ENCODE measurements at regions not wholly inside any gene's neighbourhood (a gene's known extent, or its start where the extent isn't known, plus 50 kb on each side); places are given as distances from the start of the nearest gene placed in this dataset.

DNA sequence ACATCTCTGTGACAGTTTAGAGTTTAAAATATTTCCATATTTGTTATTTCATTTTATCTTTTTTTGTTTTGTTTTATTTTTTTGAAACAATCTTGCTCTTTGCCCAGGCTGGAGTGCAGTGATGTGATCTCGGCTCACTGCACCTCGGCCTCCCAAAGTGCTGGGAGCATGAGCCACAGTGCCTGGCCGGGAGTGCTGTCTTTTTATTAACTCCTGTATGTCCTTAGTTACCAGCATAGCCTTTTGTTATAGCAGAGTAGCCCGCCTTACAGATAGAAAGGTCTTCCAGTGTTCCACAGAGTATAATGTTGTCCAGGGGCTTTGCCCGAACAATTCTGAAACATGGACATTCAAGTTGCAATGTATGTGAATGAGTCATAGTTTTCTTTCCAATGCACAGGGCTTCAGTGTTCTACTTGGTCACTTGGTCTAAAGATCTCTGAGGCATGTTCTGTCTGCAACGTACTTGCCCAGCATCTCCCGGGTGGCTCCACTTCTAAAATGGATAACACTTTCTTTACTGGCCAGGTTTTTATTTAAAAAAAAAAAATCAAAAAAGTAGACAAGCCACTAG lies 125.6 kb downstream of the KCNJ18 start (continued):
- TF ChIP-seq, protein P1, sequence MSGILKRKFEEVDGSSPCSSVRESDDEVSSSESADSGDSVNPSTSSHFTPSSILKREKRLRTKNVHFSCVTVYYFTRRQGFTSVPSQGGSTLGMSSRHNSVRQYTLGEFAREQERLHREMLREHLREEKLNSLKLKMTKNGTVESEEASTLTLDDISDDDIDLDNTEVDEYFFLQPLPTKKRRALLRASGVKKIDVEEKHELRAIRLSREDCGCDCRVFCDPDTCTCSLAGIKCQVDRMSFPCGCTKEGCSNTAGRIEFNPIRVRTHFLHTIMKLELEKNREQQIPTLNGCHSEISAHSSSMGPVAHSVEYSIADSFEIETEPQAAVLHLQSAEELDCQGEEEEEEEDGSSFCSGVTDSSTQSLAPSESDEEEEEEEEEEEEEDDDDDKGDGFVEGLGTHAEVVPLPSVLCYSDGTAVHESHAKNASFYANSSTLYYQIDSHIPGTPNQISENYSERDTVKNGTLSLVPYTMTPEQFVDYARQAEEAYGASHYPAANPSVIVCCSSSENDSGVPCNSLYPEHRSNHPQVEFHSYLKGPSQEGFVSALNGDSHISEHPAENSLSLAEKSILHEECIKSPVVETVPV (CRISPR knock-in tag; IDR thresholded peaks at IDR 0.05): no peak
- TF ChIP-seq ZNF70 (CRISPR knock-in tag; IDR thresholded peaks at IDR 0.05): no peak

GRCh38 chr17:21823090-21823489 lies 130.8 kb downstream of the KCNJ18 start:
- no peak for ATAC-seq
- no peak for TF ChIP-seq POU6F1 (CRISPR knock-in tag; IDR thresholded peaks at IDR 0.05; ENCODE audit: borderline replicate concordance, low read depth)
- TF ChIP-seq, protein P1 (CRISPR knock-in tag; IDR thresholded peaks at IDR 0.05): no peak
- TF ChIP-seq, protein P2, sequence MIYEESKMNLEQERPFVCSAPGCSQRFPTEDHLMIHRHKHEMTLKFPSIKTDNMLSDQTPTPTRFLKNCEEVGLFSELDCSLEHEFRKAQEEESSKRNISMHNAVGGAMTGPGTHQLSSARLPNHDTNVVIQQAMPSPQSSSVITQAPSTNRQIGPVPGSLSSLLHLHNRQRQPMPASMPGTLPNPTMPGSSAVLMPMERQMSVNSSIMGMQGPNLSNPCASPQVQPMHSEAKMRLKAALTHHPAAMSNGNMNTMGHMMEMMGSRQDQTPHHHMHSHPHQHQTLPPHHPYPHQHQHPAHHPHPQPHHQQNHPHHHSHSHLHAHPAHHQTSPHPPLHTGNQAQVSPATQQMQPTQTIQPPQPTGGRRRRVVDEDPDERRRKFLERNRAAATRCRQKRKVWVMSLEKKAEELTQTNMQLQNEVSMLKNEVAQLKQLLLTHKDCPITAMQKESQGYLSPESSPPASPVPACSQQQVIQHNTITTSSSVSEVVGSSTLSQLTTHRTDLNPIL (CRISPR knock-in tag; IDR thresholded peaks at IDR 0.05; ENCODE audit: low read depth): no peak
- no peak for TF ChIP-seq ZC3H10 (CRISPR knock-in tag; IDR thresholded peaks at IDR 0.05)
- no peak for TF ChIP-seq CSDC2 (CRISPR knock-in tag; IDR thresholded peaks at IDR 0.05)
- no peak for TF ChIP-seq ESRRG (CRISPR knock-in tag; IDR thresholded peaks at IDR 0.05)

- no peak for TF ChIP-seq ZNF8 (CRISPR knock-in tag; IDR thresholded peaks at IDR 0.05)
- no peak for TF ChIP-seq OSR1 (CRISPR knock-in tag; IDR thresholded peaks at IDR 0.05)
- TF ChIP-seq BACH2 (CRISPR knock-in tag; IDR thresholded peaks at IDR 0.05; ENCODE audit: borderline replicate concordance): no peak
- no peak for TF ChIP-seq GLIS3 (CRISPR knock-in tag; IDR thresholded peaks at IDR 0.05)
- TF ChIP-seq, protein P2 (CRISPR knock-in tag; IDR thresholded peaks at IDR 0.05; ENCODE audit: low read depth): no peak
- no peak for TF ChIP-seq PATZ1 (CRISPR knock-in tag; IDR thresholded peaks at IDR 0.05; ENCODE audit: borderline replicate concordance)
- no peak for TF ChIP-seq ZNF70 (CRISPR knock-in tag; IDR thresholded peaks at IDR 0.05)
- TF ChIP-seq, protein P3, sequence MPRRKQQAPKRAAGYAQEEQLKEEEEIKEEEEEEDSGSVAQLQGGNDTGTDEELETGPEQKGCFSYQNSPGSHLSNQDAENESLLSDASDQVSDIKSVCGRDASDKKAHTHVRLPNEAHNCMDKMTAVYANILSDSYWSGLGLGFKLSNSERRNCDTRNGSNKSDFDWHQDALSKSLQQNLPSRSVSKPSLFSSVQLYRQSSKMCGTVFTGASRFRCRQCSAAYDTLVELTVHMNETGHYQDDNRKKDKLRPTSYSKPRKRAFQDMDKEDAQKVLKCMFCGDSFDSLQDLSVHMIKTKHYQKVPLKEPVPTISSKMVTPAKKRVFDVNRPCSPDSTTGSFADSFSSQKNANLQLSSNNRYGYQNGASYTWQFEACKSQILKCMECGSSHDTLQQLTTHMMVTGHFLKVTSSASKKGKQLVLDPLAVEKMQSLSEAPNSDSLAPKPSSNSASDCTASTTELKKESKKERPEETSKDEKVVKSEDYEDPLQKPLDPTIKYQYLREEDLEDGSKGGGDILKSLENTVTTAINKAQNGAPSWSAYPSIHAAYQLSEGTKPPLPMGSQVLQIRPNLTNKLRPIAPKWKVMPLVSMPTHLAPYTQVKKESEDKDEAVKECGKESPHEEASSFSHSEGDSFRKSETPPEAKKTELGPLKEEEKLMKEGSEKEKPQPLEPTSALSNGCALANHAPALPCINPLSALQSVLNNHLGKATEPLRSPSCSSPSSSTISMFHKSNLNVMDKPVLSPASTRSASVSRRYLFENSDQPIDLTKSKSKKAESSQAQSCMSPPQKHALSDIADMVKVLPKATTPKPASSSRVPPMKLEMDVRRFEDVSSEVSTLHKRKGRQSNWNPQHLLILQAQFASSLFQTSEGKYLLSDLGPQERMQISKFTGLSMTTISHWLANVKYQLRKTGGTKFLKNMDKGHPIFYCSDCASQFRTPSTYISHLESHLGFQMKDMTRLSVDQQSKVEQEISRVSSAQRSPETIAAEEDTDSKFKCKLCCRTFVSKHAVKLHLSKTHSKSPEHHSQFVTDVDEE (CRISPR knock-in tag; IDR thresholded peaks at IDR 0.05): no peak
- no peak for TF ChIP-seq ZFP30 (CRISPR knock-in tag; IDR thresholded peaks at IDR 0.05)
- TF ChIP-seq ESRRG (CRISPR knock-in tag; IDR thresholded peaks at IDR 0.05): no peak
- TF ChIP-seq TCF4 (CRISPR knock-in tag; IDR thresholded peaks at IDR 0.05; ENCODE audit: borderline replicate concordance): no peak
- TF ChIP-seq ZNF565 (CRISPR knock-in tag; conservative IDR thresholded peaks at IDR 0.05; ENCODE audit: low read depth): no peak
- no peak for TF ChIP-seq ZFP3 (CRISPR knock-in tag; IDR thresholded peaks at IDR 0.05)
- no peak for TF ChIP-seq SNAI2 (CRISPR knock-in tag; IDR thresholded peaks at IDR 0.05)
- TF ChIP-seq RARB (CRISPR knock-in tag; IDR thresholded peaks at IDR 0.05): no peak
- TF ChIP-seq ISL1 (CRISPR knock-in tag; IDR thresholded peaks at IDR 0.05): no peak
- no peak for TF ChIP-seq TOX (CRISPR knock-in tag; IDR thresholded peaks at IDR 0.05; ENCODE audit: borderline replicate concordance)
- no peak for TF ChIP-seq POU6F1 (CRISPR knock-in tag; IDR thresholded peaks at IDR 0.05; ENCODE audit: borderline replicate concordance, low read depth)
- no peak for ATAC-seq
Measured at GRCh38 chr17:21823643-21824042, 131.3 kb downstream of the KCNJ18 start.

Measured in SK-N-SH treated with all-trans-retinoic acid at 6 μM for 48 hours (cell line).